Spleen (tissue), 7 donors: ENCODE measurements at regions not wholly inside any gene's neighbourhood (a gene's known extent, or its start where the extent isn't known, plus 50 kb on each side); places are given as distances from the start of the nearest gene placed in this dataset.

Experiments used
- CTCF ChIP-seq, 11 experiments: fragments of 200-600 bp in 7 of 11; fragments of 450-650 bp in 4 of 11; sonication (generic) in 4 of 11; IDR thresholded peaks in 8 of 11; conservative IDR thresholded peaks in 3 of 11; 1 replicate in 7 of 11; 2 replicates in 4 of 11; pipeline versions ENCODE4 v1.4.0 to v1.8.0; 2016 to 2021; ENCODE audit warnings: antibody characterized with exemption in 11 of 11, inconsistent platforms in 4 of 11, mild to moderate bottlenecking in 1 of 11
- POLR2A ChIP-seq, 3 donors: fragments of 450-650 bp; IDR thresholded peaks; one replicate each; pipeline ENCODE4 v1.5.1; 2017; ENCODE audit warnings: antibody characterized with exemption in 3 of 3, mild to moderate bottlenecking in 1 of 3
- donor health status: DM: no; HTN: no; CAD: no; lungs with moderate emphysema.
- donor health status: DM: no; HTN: no; CAD: no.
- donor health status: DM: no; HTN: no; CAD: no.

DNA sequence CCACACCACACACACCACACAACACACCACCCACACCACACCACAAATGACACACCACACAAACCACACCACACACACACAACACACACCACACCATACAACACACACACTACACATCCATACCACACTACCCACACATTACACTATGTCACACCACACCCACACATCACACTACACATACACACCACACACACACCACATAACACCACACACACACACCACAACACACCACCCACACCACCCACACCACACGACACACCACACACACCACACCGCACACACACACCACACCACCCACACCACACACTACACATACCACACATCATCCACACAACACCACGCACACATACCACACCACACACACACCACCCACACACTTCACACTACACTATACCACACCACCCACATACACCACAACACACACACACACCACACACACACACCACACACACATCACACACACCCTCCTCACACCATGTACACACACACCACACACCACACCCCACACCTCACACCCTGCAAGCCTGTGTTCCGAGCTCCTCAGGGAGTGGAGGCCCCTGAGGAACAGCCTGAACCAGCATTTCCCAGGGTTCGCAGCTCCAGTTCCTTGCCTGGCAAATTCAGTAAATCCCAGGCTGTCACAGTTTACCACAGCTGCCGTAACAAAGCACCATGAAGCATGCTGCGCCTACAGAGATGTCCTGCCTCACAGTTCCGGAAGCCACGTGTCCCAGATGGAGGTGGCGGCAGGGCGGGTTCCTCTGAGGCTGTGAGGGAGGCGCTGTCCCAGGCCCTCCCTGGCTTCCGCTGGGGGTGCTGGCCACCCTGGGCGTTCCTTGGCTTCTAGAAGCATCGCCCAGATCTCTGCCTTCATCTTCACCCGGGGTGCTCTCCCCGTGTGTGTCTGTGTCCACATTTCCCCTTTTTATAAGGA lies 69.8 kb upstream of the ATP5PO start:
- TF ChIP-seq CTCF (IDR thresholded peaks at IDR 0.05 in 8 of 11, conservative IDR thresholded peaks at IDR 0.05 in 3 of 11) (no peak), POLR2A (IDR thresholded peaks at IDR 0.05) (no peak)
